ENCODE measurements at regions not wholly inside any gene's neighbourhood (a gene's known extent, or its start where the extent isn't known, plus 50 kb on each side); places are given as distances from the start of the nearest gene placed in this dataset.
"Not testable (repeated sequence)": the region's sequence is repeated elsewhere in the genome, so short reads cannot be mapped to it uniquely, and the experiment has no call there.

DNA sequence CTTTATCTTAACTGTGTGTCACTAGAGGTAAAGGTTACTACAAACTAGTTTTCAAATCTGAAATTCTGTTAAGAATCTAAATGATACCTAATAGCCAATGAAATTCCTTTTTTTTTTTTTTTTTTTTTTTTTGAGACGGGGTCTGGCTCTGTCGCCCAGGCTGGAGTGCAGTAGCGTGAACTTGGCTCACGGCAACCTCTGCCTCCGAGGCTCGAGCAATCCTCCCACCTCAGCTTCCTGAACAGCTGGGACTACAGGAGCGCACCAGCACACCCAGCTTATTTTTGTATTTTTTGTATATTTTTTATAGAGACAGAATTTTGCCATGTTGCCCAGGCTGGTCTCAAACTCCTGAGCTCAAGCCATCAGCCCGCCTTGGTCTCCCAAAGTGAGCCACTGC, 160.3 kb upstream of the NEBL start:
- DNase-seq (ENCODE audit: low read depth) = no peak

DNA sequence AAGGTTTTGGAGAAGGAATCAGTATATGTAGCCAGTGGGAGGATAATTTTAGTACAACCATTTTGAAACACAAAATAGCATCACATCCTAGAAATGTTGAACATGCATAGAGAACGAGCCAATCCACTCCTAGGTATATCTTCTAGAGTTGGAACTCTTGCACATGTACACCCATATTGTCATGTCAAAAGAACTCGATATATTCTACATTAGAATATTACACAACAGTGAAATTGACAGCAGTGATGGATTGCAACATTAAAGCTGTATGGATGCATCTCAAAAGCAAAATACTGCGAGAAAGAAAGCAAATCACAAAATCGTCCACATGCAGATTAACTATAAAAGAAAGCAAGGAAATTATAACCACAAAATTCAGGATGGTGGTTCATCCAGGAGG, 159.3 kb upstream of the NEBL start:
- DNase-seq (ENCODE audit: low read depth) = no peak

DNA sequence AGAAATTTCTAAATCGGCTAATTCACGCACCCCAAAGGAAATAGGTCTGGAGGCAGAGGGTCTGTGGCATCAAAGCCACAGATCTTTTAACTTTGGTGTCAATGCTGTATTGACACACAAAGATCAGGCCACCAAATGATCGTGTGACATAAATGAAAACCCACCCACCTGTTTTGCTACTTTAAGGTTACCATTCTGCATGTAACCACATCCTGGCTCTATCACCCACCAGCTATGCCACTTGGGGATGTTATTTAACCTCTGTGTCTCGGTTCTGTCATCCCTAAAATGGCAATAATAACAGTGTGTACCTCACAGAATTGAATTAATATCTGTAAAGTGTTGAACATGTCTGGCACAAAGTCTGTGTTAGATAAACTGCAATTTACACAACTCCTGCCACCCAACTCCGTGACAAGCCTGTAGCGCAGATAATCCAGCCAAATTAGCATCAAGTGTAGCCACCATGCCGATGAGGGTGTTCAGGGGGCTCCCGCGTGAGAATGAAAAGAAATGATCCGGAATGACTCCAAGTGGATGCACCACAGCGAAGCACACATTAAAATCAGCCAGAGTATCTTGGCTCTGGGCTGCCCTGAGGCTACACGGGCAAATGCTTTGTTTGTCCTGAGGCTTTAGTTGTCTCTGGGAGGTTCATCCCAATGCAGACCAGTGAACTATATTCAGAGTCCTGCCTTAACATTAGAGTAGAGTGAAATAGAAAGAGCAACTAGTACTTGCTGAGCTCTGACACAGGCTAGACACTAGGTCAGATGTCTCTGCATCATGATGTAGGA, 158.4 kb upstream of the NEBL start:
- no peak for DNase-seq (ENCODE audit: low read depth)

DNA sequence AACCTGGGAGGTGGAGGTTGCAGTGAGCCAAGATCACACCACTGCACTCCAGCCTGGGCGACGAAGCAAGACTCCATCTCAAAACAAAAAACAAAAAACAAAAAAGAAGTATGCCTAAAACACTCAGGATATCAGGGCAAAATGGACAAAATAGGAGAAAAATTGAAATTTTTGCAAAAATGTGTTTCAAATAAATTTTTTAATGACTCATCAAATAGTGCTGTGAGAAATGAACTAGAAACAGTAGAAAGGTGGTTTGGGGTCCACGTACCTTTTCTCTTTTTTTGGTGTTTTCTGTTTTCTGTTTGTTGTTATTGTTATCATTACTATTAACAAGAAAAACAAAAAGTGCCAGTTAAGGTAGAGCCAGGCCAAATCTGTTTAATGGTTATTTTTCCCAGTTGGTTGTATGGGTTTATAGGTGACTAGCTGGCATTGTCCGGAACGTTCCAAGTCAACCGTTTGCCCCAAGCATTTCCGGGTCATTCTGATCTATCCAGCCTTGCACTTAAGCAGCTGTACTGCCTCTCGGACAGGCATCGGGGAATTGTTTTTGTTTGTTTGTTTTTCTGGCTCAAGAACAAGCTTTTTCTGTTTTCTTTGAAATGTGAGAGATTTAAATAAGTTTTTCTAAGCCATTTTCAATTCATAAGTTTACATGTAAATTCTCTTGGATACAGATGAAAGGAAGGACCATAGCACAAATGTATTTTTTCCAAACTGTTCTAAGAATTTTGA, 157.0 kb upstream of the NEBL start:
- no peak for DNase-seq (ENCODE audit: low read depth)

DNA sequence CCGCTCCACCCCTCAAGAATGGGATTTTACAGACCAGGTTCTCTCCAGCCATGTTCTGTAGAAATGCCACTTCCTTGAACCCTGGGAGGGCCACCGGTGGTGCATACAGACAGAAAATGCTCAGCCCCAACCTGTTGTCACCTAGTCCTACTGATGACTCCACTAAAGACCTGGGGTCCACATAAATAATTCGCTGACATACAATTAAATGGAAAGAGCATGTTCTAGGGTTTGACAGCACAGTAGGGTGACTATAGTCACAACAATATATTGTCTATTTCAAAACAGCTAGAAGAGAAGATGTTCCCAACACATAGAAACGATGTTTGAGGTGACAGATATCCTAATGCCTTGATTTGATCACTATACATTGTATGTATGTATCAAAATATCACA, 155.6 kb upstream of the NEBL start:
- DNase-seq (ENCODE audit: low read depth) = no peak

DNA sequence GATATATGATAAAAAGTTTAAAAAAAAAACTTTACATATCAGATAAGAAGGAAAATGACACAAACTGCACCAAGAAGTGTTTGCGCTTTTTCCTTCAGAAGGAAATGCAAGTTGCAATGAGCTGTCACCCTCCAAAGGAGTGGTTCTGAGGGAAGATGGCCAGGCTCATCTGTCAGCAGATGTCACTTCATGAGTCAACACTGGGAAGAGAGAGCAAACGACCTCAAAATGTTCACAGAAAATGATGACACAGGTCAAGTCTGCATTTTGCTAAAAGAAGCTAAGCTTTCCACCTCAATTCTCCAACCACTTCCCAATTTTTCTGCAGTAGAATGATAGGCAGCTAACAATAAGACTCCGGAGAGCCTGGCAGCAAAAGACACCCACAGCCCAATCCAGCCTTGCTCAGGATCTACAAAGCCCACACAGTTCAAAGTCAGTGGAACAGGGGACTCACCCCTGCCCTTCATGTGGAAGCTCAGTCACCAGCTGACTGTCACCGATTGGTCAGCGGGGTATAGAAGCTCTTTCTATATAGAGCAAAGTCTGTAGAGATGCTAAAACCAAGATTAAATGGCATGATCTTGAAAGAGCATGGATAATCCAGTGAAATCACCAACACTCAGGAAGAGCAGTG, 155.1 kb upstream of the NEBL start:
- DNase-seq (ENCODE audit: low read depth) = no peak

DNA sequence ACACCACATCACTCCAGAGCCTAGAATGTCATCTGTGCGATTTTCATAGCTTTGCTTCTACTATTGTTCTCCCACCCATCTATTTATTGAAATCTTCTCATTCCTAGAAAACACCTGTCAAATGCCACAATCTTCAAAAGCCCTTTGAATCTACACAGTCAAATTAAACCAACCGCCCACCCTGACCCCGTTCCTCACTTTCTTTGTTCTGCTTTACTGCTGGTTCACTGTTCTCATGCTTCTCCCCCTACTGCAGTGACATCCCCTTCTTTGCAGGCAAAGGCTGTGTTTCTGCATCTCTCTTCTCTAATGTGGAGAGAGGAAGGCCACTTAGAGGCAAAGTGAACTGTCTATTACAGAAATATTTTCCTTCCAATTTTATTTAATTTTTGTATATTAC, 152.4 kb upstream of the NEBL start:
- no peak for DNase-seq (ENCODE audit: low read depth)

DNA sequence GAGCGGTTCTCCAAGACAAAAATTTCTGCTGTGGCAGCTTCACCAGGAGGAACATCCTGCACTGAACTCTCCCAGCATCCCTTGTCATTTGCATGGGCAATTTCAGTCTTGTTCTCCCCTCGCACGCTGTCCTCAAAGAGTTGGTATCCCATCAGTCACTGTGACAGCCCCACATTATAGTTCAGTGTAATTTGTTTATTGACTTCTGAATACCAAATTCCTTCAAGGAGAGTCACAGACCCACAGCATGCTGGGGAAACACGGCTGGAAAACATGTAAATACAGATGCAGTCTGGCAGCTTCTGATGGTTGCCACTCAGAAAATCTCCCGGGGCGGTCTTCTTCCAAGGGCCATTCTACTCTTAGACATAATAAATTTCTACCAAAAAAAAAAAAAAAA, 151.0 kb upstream of the NEBL start:
- no peak for DNase-seq (ENCODE audit: low read depth)

DNA sequence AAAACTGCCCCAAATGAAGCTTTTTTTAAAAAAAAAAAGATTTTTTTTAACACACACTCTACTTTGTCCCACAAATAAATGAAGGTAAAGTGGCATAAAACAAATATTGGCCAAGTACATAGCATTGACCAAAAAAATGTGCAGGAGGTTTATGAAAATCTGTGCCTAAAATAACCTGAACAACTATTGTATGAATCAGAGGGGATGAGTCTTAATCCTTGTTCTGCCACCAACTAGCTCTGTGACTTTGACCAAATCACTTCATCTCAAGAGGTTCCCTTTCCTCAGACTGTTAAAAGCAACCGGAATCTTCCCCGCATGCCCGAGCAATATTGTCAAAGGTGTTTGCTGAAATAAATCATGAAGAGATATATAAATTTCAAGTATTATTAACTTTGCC, 150.4 kb upstream of the NEBL start:
- no peak for DNase-seq (ENCODE audit: low read depth)

DNA sequence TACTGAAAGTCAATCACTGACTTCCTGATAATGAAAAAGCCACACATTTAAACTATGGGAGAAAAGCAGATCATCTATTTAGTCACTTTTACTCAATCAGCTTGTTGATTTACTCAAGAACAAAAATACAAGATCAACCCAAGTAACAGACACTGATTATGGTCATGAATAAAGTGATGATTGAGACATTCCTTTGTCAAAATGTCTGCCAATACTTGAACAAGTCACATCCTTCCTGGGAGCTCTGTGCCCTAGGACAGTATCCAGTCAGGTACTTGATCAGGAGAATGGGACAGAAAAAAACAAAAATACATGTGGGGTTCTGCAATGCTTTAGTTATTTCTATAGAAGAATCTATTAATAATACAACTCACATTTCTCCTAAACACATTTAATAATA, 150.0 kb upstream of the NEBL start:
- DNase-seq (ENCODE audit: low read depth) = no peak

DNA sequence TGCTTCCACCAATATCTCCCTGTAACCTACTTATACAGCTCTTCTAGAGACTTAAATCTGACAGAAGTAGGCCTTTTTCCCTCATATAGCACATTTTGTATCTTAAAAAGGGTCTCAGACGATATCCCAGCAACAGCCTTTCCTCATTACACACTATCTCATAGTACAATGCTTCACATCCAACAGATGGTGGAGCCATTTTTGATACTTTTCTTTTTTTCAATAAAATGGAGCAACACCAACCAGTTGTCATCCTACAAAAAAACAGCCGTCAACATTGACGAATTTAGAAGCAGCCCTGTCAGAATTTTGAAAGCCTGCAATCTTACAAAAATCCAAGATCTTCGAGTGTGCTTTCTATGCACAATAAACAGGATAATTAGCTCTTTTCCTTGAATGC, 145.9 kb upstream of the NEBL start:
- no peak for DNase-seq (ENCODE audit: low read depth)

DNA sequence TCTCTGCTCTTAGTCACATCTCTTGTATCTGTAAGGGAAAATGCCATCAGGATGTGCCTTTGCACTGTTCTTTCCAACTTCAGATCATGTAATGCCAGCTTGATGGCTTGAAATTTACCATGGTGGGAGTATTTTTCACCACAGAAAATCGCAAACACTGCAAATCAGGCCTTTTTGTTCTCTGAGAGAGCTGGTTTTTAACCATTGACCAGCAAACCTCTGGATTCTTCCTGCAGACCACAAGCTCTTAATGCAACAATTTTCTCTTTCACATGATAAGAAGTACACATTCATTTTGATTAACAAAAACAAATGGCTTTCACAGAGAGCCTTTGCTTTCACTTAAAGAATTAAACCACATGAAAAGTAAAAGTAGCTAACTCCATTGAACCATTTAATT, 145.4 kb upstream of the NEBL start:
- DNase-seq (ENCODE audit: low read depth) = no peak

DNA sequence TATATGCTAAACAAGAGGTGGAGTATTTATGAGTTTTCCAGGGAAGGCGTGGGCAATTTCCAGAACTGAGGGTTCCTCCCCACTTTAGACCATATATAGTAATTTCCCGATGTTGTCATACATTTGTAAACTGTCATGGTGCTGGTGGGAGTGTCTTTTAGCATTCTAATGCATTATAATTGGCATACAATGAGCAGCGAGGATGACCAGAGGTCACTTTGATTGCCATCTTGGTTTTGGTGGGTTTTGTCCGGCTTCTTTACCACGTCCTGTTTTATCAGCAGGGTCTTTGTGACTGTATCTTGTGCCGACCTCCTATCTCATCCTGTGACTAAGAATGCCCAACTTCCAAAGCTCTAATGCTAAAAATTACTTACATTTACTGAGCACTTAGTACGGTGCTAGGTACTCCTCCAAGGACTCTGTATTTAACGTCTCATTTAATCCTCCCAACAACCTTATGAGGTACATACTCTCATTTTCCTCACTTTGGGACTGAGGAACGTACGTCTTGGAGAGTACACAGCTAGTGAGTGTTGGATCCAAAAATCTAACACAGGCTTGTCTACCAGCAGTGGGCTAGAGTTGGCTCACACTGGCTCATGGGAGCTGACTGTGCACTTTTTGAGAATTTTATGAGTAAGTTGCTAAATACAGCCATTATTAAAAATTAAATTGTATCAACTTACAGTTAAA, 144.8 kb upstream of the NEBL start:
- DNase-seq (ENCODE audit: low read depth) = no peak

DNA sequence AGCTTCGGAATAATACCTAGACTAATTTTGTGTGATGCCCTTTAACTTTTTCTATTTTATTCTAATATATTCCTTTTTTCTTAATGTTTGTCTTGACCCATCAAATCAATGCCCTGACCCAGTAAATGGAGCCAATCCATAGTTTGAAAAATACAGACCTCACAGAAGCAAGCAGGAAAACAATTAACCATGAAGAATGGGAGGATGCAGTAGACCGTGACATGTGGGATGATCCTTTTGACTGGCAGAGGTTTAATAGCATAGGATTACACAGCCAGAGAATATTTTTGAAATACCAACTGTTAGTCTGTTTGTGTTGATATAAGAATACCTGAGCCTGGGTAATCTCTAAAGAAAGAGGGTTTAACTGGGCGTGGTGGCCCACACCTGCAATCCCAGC, 142.6 kb upstream of the NEBL start:
- DNase-seq (ENCODE audit: low read depth) = no peak

DNA sequence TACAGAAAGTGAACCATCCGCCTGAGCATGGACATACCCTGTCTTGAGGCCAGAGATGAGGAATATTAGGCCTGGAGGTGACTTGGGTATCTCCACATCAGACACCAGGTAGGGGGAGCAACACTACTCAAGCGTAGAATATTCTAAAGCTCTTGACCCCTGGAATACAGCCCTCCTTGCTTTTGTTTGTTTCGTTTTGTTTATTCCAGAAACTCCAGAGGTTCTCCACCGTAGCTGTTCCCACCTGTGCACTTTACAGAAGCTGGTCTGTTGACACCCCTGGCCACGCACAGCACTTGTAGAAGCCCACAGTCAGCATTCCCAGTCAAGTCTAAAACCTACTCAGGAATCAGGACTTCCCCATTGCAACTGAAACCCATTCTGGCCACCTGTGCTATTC, 139.6 kb upstream of the NEBL start:
- DNase-seq (ENCODE audit: low read depth) = no peak

DNA sequence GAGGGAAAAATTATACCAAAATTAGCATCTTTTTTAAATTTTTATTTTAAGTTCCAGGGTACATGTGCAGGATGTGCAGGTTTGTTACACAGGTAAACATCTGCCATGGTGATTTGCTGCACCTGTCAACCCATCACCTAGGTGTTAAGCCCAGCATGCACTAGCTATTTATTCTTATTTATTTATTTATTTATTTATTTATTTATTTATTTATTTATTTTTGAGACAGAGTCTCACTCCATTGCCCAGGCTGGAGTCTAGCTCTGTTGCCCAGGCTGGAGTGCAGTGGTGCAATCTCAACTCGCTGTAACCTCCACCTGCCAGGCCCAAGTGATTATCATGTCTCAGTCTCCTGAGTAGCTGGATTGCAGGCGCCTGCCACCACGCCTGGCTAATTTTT, 137.7 kb upstream of the NEBL start:
- DNase-seq (ENCODE audit: low read depth) = not testable (repeated sequence)

DNA sequence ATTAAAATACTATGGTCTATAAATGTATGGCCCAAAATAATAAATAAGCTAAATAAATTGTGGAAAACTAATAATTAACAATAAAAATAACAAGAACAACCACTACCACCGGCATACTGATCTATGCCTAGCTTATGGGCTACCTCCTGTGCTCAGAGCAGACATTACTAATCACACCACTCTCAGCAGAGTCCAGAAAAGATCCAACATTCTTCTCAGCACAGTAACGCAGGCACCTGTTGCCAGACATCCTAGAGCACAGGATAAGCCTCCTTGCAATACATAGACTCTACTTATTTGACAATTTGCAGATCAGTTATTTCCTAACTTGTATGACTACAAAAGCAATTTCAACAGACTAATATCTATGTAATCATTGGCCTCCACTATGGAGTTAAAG, 137.1 kb upstream of the NEBL start:
- DNase-seq (ENCODE audit: low read depth) = no peak

DNA sequence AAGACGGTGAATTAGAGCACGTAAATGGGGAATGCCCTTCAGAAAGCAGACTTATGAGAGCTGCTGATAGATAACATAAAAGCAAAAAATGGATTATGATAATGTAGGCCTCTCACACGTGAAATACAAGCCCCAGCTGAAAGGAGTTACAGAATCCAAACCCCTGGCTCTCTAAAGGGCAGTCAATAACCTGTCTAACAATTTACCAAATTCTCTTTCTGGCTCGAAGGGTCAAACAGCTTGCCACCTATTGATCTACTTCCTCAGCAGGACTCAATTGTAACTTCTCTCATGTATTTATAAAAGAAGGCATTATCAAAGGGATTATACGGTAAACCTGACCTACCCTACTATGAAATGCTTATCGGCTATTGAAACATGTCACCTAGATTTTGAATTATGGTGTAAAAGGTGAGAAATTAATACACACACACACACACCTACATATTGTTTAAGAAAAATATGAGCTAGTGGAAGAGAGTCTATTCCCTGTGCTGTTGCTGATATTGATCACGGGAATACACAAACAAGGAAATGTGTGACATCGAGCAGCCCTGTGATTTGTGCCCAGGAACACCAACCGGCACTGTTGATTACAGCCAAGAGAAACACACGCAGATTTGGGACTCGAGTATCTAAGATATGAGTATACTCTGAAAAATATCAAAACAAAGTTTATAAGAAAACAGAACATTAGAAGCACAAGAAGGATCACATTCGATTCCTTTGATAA, 135.6 kb upstream of the NEBL start:
- no peak for DNase-seq (ENCODE audit: low read depth)

DNA sequence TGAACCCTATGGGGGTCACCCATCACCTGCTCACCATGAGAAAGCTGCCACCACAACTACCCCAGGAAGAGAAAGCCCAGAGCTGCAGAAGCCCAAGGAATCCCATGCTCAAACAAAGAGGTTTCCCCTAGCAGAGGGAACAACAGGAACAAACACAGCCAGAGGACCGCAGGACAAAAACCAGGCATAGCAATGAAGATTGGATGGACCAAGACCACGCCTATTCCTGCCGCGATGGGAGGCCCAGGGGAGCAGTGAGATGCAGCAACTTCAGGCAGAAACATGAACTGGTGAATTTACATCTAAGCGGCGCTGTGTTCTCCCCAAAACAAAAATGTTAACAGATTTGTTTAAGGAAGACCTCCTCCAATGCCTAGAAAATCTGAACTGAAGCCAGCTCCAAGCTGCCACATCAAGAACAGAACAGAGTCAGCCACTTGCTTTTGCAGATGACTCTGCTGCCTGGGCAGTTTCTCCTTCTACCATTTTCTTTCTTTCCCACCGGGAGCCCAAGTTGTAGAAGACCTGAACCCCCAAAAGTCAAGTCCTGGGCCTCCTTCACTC, 134.2 kb upstream of the NEBL start:
- no peak for DNase-seq (ENCODE audit: low read depth)

DNA sequence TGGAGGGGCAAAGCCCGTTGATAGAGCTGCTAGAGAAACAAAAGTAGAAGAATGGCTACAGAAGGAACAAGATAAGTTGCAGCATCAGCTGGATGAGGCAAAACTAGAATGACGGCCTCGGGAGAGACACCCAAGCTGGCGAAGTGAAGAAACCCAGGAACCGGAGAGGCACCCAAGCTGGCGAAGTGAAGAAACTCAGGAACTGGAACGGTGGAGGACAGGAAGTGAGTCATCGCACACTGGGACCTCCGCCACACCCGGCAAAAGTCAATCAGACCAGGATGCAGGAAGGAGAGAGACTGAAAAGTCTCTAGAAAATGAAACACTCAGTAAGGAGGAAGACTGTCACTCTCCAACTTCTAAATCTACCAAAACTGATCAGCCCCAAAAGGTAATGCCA, 133.0 kb upstream of the NEBL start:
- no peak for DNase-seq (ENCODE audit: low read depth)

DNA sequence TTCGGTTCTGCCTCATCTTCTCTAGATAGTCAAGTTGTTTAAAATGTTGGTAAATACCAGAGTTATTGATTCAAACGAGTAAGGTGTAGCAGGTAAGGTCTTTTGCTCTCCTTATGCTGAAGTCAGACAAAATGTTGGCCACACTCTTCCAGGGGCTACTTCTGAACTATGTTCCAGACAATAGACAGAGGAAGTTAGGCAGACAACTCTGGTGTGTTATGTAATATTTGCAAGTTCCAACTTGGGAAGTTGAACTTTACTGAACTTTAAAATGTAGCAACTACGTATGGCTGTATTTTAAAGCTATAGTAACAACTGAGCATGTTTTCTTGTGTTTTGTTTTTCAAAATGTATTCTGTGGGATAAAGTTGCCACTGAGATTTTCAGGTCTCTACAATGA, 125.7 kb upstream of the NEBL start:
- DNase-seq (ENCODE audit: low read depth) = no peak

Measured in non-pigmented ciliary epithelial cell (primary cell).